Stimulated activated CD8-positive, alpha-beta memory T cell treated with anti-CD3 and anti-CD28 coated beads, Interleukin-15, amount 100 ng/mL, for 4 hours (primary cell): ENCODE measurements at regions not wholly inside any gene's neighbourhood (a gene's known extent, or its start where the extent isn't known, plus 50 kb on each side); places are given as distances from the start of the nearest gene placed in this dataset.
"Not testable (repeated sequence)": the region's sequence is repeated elsewhere in the genome, so short reads cannot be mapped to it uniquely, and the experiment has no call there.

Experiments used
- DNase-seq, 2 donors: peaks; one replicate each; pipeline ENCODE4 v3.0.0-alpha.2; 2020; ENCODE audit warnings: low read depth in 2 of 2

DNA sequence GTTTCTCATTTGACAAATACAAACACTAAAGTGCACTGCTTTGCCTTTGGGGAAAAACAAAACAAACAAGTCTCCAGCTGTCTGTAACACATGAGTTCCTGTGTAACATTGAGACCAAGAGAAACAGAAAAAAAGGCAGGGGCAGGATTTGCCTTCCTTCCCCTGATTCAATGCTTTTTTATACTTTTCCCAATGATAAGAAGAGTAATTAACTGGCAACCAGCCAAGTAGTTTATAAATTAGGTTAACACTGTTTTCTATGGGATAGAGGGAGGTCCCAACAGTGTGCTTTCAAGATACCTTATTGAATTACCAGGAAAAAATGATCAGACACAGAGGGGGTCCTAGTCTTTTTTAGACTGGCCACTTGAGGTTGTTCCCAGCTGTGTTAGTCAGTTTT, 346.8 kb downstream of the TRIM36 start:
- DNase-seq, result no peak

DNA sequence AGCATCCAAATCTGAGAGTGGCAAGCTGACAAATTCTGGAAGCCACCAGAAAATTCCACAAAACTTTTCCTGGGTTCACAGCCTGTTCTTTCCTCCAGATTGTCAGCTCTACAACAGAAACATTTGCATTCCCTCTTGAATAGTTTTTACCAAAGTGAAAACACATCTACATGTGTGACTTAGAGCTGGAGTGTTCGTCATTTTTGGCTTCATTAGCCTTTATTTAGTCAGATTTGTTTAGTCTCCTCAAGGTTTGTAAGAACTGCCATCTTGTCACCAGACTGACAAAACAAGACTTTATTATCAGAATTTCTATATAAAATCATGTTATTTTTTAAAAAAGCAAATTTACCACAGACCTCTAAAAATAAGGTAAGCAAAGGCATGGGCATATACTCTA, 347.3 kb downstream of the TRIM36 start:
- DNase-seq, result no peak

DNA sequence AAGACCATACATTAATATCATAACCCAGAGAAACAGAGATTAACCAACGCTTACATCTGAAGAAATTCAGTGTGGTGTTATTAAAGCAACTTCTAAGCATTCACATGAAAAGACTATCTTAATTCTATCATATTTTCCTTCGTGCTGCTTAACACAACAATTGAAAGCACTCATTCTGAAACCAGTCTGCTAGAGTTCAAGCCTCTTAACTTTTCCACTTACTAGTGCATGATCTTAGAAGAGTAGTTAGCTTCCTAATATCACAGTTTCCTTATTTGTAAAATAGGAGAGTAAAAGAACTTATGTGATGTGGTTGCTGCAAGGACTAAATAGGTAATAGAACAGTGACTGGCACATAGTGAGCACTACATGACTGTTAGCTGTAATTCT, 379.3 kb downstream of the TRIM36 start:
- DNase-seq, result no peak

DNA sequence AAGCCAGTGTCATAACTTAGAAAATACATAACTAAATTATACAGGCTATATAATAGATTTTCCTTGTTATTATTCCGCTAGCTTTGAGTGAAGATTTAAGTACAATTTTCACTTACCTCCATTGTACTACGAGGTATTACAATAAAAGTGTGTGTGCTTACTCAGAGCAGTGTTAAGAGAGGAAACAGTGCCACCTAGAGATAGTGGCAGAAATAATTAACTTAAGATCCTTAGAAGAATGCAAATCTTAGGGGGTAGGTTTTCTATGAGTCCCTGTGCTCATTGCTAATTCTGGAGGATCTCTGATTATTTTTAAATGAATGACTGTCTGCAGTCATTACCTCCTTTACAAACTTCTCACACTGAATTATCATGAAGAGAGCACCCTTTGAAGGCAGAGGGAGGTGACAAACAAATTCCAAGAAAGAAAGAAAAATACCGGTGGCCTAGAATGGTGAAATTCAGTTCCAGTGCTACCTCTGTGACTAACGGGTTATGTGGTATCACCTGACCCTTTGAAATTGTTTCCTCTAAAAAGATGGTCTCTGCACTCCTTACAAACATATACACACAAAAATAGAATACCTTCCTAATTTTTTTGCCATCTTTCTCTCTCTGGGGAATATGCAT, 379.8 kb downstream of the TRIM36 start:
- DNase-seq, result no peak

DNA sequence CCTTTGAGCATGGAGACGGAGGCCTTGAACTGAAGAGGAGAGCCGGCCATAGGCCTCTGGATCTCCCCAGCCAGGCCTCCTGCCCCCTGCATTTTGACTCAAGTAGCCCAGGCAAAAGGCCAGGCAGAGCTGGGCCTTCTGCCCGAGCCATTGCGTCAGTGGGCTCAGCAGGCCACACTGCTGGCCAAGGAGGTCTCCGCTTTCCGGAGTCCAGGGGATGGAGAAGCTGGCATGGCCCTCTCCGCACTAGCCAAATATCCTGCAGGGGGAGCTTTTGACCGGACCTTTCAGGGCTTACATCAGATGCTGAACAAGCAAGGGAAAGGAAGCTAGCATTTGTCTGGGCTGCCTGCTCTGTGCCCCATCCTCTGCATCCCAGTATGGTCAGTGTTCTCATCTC, 386.8 kb downstream of the TRIM36 start:
- DNase-seq, result no peak

DNA sequence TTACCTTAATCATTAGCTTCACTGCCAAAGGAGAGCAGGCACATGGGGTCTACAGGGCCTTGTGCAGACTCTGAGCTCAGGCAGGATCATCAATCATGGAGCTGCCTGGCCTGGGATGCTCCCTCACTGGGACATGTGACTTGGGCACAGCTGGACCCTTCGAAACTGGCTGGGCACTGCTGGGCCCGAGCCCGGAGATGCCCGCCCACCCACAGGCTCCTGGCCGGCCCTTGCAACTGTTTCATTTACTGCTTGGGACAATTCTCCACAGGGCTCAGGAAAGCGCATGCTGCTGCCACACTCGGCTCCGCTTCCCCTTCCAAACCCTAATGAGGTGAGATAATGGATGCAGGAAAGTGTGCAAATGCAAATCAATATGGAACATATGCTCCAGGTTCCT, 387.5 kb downstream of the TRIM36 start:
- no peak for DNase-seq

DNA sequence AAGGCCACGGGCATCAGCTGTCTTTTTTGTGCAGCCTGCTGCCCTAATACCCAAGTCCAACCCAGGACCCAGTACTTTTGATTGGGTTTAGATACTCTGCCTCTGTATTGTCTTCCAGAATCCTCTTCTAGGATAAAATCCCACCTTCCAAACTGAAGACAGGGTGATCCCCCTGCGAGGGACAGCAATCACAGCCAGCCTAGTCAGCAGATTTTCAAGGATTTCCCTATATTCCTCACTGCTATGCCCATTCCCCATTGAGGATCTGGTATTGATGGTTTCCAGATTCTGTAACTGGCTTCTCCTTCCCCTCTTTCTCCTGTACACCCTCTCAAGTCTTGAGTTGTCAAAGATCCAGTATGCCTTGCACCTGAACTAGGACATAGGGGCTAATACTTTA, 389.4 kb downstream of the TRIM36 start:
- no peak for DNase-seq

DNA sequence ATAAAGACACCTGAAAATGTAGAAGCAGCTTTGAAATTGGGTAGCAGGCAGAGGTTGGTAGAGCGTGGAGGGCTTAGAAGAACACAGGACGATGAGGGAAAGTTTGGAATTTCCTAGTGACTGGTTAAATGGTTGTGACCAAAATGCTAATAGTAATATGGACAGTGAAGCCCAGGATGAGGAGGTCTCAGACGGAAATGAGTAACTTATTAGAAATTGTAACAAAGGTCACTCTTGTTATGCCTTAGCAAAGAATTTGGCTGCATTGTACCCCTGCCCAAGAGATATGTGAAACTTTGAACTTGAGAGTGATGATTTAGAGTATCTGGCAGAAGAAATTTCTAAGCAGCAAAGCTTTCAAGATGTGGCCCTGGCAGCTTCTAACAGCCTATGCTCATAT, 382.5 kb downstream of the KCNN2 start:
- no peak for DNase-seq

DNA sequence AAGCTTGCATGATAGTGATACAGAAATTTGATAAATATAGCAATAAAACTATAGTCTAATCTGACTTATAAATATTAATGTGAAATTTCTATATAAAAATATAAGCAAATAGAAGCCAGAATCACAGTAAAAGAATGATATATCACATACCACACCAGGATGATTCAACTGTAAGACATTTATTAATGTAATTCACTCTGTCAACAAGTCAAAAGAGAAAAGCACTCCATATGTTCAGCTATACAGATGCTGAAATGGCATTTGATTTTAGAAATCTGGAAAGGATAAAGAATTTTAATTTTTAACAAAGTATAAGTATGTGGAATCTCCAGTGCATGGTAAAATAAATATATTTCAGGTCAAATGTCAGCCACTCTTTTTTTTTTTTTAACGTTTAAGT, 372.4 kb downstream of the KCNN2 start:
- DNase-seq, result no peak

DNA sequence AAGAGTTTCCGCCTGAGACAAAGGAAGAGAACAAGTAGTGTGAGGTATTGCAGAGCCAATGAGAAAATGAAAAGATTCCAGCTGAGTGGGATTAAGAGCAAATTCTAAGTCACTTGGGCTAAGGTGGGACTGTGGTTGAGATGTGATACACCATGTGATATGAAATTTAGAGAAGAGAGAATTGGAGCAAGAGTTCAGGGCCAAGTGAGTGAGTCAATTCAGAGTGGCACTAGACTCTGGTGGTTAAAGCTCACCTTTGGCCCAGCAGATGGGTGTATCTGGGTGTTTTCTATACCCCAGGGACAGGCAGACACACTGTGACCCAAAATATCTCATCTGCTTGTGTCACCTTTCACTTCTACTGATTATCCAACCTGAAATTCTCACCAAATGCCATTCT, 368.1 kb downstream of the KCNN2 start:
- no peak for DNase-seq

DNA sequence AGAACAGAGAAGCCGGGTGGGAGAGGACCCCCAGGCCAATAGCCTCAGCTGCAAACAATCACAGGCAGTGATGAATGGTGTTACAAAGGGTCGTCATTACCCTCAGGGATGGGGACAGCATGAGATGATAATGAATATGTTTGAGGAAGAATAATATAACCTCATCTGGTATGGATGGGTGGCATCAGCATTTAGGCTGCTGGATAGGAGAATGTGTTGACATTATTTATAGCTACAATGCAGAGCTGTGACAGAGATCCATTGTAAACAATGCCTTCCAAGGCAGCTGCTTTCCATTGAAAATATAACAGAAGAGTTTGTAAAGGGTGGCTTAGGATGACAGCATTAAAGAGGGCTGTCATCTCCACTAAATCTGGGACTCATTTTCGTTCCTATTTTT, 365.5 kb downstream of the KCNN2 start:
- no peak for DNase-seq

DNA sequence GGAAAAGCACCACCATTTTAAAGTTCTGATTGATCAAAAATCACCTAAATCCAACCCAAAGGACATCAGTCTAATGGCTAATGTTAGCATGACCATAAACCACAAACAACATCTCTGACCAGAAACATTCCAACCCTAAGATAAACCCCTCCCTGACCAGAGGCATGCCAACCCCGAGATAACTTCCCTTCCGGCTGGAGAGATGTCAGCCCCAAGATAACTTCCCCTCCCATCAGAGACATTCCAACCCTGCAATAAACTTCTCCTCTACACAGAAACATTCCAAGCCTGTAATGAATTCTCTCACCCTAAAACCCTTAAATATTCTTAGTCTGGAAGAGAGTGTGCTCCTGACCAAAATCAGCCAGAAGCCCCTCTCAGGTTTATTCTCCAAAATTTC, 364.3 kb downstream of the KCNN2 start:
- no peak for DNase-seq

DNA sequence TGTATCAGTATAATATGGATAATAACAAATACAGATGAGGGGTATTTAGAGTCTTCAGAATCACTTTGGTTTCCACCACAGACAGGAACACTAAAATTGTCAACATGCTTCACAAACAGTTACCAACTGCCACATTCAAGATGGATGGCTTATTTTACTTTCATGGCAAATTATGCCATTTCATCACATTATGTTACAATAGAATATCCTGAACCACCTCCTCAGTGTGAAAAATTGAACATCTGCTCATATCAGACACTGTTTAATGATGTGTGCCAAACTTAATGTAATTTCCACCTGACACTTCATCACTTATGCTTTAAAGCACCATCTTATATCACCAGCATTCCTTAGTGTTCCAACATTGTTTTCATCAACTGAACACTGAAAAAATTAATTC, 357.4 kb downstream of the KCNN2 start:
- no peak for DNase-seq

DNA sequence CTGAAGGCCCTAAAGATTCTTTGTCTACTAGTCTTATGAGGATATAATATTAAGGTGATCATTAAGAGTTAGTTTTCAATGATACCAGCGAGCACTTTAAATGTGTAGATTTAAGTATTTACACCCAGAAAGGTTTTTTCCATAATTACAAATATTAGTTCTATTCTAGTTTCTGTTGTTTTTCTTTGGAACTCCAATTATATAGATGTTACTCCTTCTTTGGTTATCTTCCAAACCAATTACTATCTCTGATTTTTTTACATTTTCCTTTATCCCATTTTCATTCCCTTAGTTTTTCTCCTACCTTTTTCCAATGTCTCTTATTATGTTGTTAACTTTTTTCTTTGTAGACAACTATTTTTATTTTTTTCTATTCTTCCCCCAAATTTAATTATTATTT, 355.1 kb downstream of the KCNN2 start:
- DNase-seq, result no peak

DNA sequence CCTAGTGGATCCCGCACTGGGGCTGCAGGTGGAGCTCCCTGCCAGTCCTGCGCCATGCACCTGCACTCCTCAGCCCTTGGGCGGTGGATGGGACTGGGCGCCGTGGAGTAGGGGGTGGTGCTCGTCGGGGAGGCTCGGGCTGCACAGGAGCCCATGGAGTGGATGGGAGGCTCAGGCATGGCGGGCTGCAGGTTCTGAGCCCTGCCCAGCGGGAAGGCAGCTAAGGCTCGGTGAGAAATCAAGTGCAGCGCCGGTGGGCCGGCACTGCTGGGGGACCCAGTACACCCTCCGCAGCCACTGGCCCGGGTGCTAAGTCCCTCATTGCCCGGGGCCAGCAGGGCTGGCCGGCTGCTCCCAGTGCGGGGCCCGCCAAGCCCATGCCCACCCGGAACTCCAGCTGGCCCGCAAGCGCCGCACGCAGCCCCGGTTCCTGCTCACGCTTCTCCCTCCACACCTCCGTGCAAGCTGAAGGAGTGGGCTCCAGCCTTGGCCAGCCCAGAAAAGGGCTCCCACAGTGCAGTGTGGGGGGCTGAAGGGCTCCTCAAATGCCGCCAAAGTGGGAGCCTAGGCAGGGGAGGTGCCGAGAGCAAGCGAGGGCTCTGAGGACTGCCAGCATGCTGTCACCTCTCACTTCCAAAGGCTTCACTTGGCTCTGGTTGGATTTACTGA, 342.5 kb downstream of the KCNN2 start:
- not testable (repeated sequence) for DNase-seq

DNA sequence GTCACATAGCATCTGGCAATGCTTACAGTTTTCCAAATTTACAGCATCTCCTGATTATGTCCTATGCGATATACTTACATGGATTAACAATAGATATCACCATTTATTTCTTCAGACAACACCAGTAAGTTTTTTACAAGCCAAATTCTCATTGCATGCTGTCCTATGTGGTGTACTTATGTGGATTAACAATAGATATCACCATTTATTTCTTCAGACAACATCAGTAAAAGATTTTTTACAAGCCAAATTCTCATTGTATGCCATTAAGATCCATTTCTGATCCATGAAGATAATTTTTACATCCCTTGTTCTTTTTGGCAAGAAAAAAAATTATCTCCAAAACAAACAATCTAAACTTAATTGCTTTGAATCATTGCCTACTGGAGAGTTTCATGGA, 340.9 kb downstream of the KCNN2 start:
- no peak for DNase-seq

DNA sequence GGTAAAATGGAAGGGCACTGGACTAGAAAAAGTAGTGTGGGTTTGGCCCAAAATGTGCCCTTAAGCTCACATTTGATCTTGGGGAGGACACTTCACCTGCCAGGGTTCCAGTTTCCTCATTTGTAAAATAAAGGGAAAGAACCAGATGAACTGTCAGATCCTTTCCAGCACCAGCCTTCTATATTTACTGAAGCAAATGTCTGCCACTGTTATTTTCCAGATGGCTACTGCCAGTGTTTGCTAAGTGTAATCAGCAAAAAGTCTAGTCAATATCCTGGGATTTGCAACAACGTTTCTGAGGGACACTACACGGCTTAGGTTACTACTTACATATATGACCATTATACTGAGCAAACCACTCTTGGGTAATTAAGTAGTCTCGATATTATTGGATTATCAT, 340.3 kb downstream of the KCNN2 start:
- DNase-seq, result no peak

DNA sequence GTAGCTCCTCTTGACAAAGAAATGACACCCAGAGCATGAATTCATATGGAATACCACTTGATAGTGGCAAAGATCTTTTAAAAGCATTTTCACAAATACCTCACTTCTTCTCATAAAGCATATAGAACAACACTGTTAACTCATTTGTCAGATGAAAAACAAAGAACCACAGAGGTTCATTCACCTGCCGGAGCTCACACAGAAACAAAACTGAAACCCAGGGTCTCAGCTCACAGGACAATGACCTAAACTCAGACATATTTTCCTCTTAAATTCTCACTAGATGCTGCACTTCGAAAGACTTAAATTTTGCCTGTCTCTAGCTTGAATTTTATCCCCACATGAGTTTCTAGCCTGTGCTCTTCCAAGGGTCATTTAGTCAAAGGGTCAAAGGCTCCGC, 339.0 kb downstream of the KCNN2 start:
- DNase-seq, result no peak

DNA sequence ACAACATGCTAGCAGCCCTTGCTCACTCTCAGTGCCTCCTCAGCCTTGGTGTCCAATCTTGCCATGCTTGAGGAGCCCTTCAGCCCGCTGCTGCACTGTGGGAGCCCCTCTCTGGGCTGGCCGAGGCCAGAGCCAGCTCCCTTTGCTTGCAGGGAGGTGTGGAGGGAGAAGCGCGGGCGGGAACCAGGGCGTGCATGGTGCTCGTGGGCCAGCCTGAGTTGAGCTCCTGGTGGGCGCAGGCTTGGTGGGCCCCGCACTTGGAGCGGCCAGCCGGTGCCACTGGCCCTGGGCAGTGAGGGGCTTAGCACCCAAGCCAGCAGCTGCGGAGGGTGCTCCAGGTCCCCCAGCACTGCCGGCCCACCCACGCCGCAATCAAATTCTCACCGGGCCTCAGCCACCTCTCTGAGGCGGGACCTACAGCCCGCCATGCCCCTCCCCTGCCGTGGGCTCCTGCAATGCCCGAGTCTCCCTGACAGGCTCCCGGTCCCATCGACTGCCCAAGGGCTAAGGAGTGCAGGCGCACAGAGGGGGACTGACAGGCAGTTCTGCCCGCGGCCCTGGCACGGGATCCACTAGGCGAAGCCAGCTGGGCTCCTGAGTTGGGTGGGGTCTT, 333.5 kb downstream of the KCNN2 start:
- DNase-seq, result no peak

DNA sequence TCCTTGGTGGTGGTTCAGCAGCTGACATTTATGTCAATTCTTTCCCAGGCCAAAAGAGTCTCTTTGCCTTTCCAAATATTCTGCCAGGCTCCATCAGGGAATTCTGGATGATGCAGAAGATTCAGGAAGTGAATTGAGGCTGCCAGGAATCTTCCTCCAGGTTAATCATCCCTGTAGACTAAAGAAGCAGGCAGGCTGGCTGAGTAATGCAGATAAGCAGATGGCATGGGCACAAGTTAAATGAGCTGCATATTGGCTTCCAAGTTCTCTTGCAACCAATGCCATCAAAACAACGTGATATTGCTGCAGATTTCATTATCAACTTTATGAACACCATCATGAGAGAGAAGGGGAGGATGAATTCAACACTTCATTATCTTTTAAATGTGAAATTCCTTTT, 324.5 kb downstream of the KCNN2 start:
- DNase-seq, result no peak

DNA sequence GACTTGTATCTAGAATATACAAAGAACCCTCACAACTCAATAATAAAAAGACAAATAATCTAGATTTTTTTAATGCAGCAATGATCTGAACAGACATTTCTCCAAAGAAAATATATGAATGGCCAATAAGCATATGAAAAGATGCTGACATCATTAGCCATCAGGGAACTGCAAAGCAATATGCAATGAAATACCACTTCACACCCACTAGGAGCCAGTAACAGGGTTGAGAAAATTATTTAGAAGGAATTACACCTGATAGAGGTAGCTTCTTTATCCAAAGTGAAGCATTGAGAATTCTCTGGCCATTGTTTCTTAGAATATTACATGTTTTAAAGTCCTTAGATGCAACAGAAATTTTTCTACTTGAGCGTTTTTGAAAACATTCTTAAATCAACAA, 316.9 kb downstream of the KCNN2 start:
- DNase-seq, result no peak

DNA sequence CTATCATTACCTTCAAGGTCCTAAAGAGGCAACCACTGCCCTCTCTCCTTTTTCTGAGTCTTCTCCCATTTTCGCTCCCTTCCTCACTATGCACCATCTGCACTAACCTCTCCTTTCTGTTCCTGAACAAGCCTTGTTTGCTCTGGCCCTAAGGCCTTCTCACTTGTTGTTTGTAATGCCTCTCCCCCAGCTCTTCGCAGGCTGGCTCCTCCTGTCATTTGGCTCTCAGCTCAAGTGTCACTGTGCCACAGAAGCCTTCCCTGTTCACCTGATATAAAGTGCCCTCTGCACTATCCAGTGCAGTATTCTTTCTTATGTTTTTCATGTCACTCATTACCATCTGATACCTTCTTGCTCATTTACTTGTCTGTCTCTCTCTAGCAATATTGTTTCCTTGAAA, 303.7 kb downstream of the KCNN2 start:
- DNase-seq, result no peak

DNA sequence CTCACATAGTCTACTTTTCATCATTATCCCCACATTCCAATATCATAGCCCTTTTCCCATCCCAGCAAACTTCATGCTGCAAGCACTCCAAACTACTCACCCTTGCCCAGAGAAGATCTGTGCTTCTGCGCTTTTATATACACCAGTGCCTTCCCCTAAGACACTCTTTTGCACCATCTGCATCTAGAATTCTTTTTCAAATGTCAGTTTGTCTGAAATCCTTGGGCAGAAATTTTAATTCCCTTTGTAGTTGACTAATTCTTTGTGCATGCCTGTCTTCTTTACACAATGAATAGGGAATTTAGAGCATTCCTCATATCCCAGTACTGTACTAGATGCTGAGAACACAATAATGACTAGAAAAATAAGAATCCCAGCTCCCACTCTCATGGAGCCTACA, 298.9 kb downstream of the KCNN2 start:
- no peak for DNase-seq

DNA sequence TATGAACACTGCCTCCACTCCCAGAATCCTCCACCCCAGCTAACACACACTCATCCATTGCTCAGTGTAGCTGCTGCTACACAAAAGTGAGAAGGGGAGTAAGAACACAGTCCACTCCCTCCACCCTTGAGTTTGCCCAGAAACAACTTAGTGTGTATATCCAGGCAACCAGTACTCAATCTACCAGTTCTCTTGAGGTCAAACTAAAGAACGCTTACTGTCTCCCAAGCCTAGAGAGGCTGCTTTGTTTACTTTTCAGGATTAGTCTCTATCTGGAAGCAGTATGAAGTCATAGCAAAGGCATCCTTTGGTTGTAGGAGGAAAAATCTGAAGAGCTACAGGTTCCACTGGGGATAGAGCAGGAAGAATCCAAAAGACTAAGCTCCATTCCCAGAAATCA, 296.3 kb downstream of the KCNN2 start:
- DNase-seq, result no peak
